Fibroblast of skin of right biceps (primary cell): ENCODE measurements at regions not wholly inside any gene's neighbourhood (a gene's known extent, or its start where the extent isn't known, plus 50 kb on each side); places are given as distances from the start of the nearest gene placed in this dataset.
A peak's percentile ranks its signal among the peaks of the same experiment; 100 is the strongest.

ENCODE experiments used
- DNase-seq: peaks from one replicate; pipeline ENCODE4 v3.0.0-alpha.2; 2013

DNA sequence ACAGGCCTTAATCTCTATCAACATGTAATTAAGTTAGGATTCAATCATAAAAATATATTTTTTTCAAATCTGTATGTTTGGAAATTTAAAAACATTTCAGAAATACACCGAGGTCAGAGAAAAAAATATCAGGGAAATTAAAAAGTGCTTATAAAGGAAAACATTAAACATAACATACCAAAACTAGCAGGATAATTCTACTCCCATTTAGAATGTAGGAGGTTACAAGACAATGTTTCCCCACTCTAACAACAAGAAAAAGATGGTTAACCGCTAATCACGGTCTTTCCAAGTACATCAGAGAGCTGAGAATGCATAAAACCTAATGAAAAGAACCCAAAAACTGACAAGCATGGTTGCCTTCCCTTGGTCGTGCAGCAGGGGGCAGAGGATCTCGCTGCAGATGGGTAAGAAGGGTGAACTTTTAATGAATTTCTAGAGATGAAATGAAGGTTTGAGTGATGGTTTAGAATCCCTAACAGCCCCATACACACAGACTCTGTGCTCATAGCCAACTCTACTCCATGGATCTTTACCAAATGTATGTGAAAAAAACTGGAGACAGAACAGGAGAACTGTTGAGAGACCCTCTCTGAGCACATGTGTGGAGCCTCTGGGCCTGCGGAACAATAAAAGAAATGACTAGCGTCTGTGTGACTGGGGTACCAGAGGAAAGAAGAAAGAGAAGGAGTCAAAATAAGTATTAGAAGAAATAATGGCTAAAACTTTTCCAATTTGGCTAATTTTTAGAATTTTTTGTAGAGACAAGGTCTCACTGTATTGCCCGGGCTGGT is 51.3 kb upstream of the LSM14A start:
- peak; percentile 37 for DNase-seq
